Adrenal gland (tissue), 5 donors: ENCODE measurements at regions not wholly inside any gene's neighbourhood (a gene's known extent, or its start where the extent isn't known, plus 50 kb on each side); places are given as distances from the start of the nearest gene placed in this dataset.

ENCODE experiments used
- POLR2A ChIP-seq, 2 donors: fragments of 450-650 bp; IDR thresholded peaks; one replicate each; pipeline ENCODE4 v1.6.1; 2017; ENCODE audit warnings: antibody characterized with exemption in 2 of 2, mild to moderate bottlenecking in 2 of 2, moderate library complexity in 1 of 2
- TF ChIP-seq, protein P1 (sequence below), 6 experiments: fragments of 450-650 bp in 4 of 6; fragments of 200-600 bp in 2 of 6; sonication (generic) in 1 of 6; IDR thresholded peaks; 1 replicate in 5 of 6; 2 replicates in 1 of 6; pipeline versions ENCODE4 v1.5.1 to v1.8.0; 2016 to 2021; ENCODE audit warnings: antibody characterized with exemption in 6 of 6, mild to moderate bottlenecking in 2 of 6, moderate library complexity in 1 of 6
- donor health status: DM: no; HTN: no; CAD: no.

DNA sequence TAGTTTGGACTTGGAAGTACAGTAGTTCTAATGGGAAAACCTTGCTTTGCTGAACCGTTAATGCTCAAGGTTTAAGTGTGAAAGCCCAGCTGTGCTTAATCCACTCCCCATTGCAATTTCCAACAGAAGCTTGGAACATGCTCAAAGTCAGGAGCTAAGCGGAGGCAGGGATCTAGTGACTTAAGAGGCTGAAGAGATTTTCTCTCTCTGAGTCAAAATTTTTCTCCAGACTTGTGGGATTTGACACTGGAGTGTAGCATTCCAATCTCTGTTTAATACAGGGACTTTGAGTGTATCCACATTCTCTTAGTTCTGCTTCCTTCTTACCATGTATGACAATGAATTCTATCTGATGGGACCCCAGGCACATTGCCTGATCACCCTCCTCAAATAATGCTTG is 471.8 kb downstream of the KIF4B start:
- TF ChIP-seq, protein P1, sequence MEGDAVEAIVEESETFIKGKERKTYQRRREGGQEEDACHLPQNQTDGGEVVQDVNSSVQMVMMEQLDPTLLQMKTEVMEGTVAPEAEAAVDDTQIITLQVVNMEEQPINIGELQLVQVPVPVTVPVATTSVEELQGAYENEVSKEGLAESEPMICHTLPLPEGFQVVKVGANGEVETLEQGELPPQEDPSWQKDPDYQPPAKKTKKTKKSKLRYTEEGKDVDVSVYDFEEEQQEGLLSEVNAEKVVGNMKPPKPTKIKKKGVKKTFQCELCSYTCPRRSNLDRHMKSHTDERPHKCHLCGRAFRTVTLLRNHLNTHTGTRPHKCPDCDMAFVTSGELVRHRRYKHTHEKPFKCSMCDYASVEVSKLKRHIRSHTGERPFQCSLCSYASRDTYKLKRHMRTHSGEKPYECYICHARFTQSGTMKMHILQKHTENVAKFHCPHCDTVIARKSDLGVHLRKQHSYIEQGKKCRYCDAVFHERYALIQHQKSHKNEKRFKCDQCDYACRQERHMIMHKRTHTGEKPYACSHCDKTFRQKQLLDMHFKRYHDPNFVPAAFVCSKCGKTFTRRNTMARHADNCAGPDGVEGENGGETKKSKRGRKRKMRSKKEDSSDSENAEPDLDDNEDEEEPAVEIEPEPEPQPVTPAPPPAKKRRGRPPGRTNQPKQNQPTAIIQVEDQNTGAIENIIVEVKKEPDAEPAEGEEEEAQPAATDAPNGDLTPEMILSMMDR (IDR thresholded peaks at IDR 0.05): no peak
- TF ChIP-seq POLR2A (IDR thresholded peaks at IDR 0.05): no peak
